Thyroid gland (tissue), 4 donors: ENCODE measurements at regions not wholly inside any gene's neighbourhood (a gene's known extent, or its start where the extent isn't known, plus 50 kb on each side); places are given as distances from the start of the nearest gene placed in this dataset.

ENCODE experiments used
- DNase-seq, 2 donors: peaks; one replicate each; pipeline ENCODE4 v3.0.0-alpha.2; 2019
- H3K27ac ChIP-seq, 3 donors: fragments of 200-600 bp; sonication (generic); 1 replicate in 2 of 3; 2 replicates in 1 of 3; pipeline ENCODE4 v1.5.1; 2016 to 2019; ENCODE audit warnings: mild to moderate bottlenecking in 1 of 3, moderate library complexity in 1 of 3
- H3K27me3 ChIP-seq: fragments of 200-600 bp; sonication (generic); one replicate; pipeline ENCODE4 v1.5.1; 2019
- H3K36me3 ChIP-seq, 2 donors: fragments of 200-600 bp; sonication (generic); one replicate each; pipeline ENCODE4 v1.5.1; 2016 to 2019
- H3K4me1 ChIP-seq, 2 donors: fragments of 200-600 bp; sonication (generic); one replicate each; pipeline ENCODE4 v1.5.1; 2017 to 2019
- H3K4me3 ChIP-seq, 3 donors: fragments of 200-600 bp; sonication (generic); replicated peaks in 1 of 3; 1 replicate in 2 of 3; 2 replicates in 1 of 3; pipeline ENCODE4 v1.5.1; 2016; ENCODE audit warnings: mild to moderate bottlenecking in 1 of 3
- H3K9me3 ChIP-seq: fragments of 200-600 bp; sonication (generic); one replicate; pipeline ENCODE4 v1.5.1; 2017
- CTCF ChIP-seq, 6 experiments: fragments of 200-600 bp in 3 of 6; fragments of 450-650 bp in 3 of 6; sonication (generic) in 3 of 6; IDR thresholded peaks; one replicate each; pipeline ENCODE4 v1.5.1; 2016 to 2019; ENCODE audit warnings: antibody characterized with exemption in 6 of 6, mild to moderate bottlenecking in 2 of 6, inconsistent platforms in 1 of 6, moderate library complexity in 1 of 6
- POLR2A ChIP-seq, 2 donors: fragments of 450-650 bp; IDR thresholded peaks; one replicate each; pipeline ENCODE4 v1.6.1; 2017; ENCODE audit warnings: antibody characterized with exemption in 2 of 2, mild to moderate bottlenecking in 2 of 2, moderate library complexity in 1 of 2
- WGBS, 2 donors: methylation state at CpG; one replicate each; pipeline ENCODE4 v1.1.5; 2017; 5-methylcytosine and 5-hydroxymethylcytosine counted together
- intact Hi-C: fragments of 100-400 bp; cut with DNase I; formaldehyde crosslinking; loops from one replicate; pipeline ENCODE4 v1.15.1; 2023

GRCh38 chr10:124160943-124161582, 67.7 kb upstream of the CHST15 start:
- H3K36me3 ChIP-seq: no peaks in the 10 kb centered on the region
- WGBS, 2 donors: 81 to 84% methylated on average over 13 of the region's 13 CpGs
- no peaks in the 10 kb centered on the region for H3K9me3 ChIP-seq
- TF ChIP-seq POLR2A (IDR thresholded peaks at IDR 0.05) (no peak), CTCF (IDR thresholded peaks at IDR 0.05) (no peak)
- DNase-seq: no peak
- no peaks in the 10 kb centered on the region for H3K27me3 ChIP-seq
- no peak overlapping the region for H3K27ac ChIP-seq
- H3K4me3 ChIP-seq: no peak overlapping the region
- intact Hi-C loops: no loop called here
- peaks cover 13 to 16% of the 10 kb centered on the region in 2 donors for H3K4me1 ChIP-seq

GRCh38 chr10:124160176-124160575, 66.8 kb upstream of the CHST15 start:
- Histone ChIP-seq H3K9me3 (no peaks in the 10 kb centered on the region), H3K4me3 (no peak overlapping the region), H3K4me1 (peaks cover 20 to 22% of the 10 kb centered on the region in 2 donors), H3K27me3 (no peaks in the 10 kb centered on the region), H3K36me3 (no peaks in the 10 kb centered on the region), H3K27ac (no peak overlapping the region)
- TF ChIP-seq POLR2A (IDR thresholded peaks at IDR 0.05): no peak
- TF ChIP-seq CTCF (IDR thresholded peaks at IDR 0.05): no peak
- intact Hi-C loops: no loop called here
- WGBS, 2 donors: 78 to 80% methylated on average over 10 of the region's 10 CpGs
- DNase-seq: no peak

- Histone ChIP-seq H3K27me3 (no peaks in the 10 kb centered on the region), H3K27ac (no peak overlapping the region), H3K9me3 (no peaks in the 10 kb centered on the region), H3K36me3 (no peaks in the 10 kb centered on the region), H3K4me1 (peaks cover 20 to 22% of the 10 kb centered on the region in 2 donors), H3K4me3 (no peak overlapping the region)
- TF ChIP-seq POLR2A (IDR thresholded peaks at IDR 0.05) (no peak), CTCF (IDR thresholded peaks at IDR 0.05) (no peak)
- no peak for DNase-seq
- intact Hi-C loops: no loop called here
- WGBS, 2 donors: 87% methylated on average over 5 of the region's 5 CpGs
These were observed 65.8 kb upstream of the CHST15 start for GRCh38 chr10:124159153-124159552.

- Histone ChIP-seq H3K4me3 (no peak overlapping the region), H3K4me1 (peaks cover 21 to 24% of the 10 kb centered on the region in 2 donors), H3K36me3 (no peaks in the 10 kb centered on the region), H3K9me3 (no peaks in the 10 kb centered on the region), H3K27ac (no peak overlapping the region), H3K27me3 (no peaks in the 10 kb centered on the region)
- TF ChIP-seq POLR2A (IDR thresholded peaks at IDR 0.05): no peak
- no peak for TF ChIP-seq CTCF (IDR thresholded peaks at IDR 0.05)
- 97% methylated on average over 8 of the region's 8 CpGs for WGBS, 2 donors
- intact Hi-C loops: no loop called here
- no peak for DNase-seq
These were observed 65.2 kb upstream of the CHST15 start for GRCh38 chr10:124158592-124158991.

GRCh38 chr10:124157271-124157681, 63.9 kb upstream of the CHST15 start:
- no peak overlapping the region for H3K4me3 ChIP-seq
- peaks cover 35 to 37% of the 10 kb centered on the region in 2 donors for H3K4me1 ChIP-seq
- TF ChIP-seq POLR2A (IDR thresholded peaks at IDR 0.05) (no peak), CTCF (IDR thresholded peaks at IDR 0.05) (no peak)
- intact Hi-C loops: no loop called here
- no peaks in the 10 kb centered on the region for H3K36me3 ChIP-seq
- peak overlapping the region in 2 of 3 donors; percentile 93 to 94 for H3K27ac ChIP-seq
- DNase-seq: no peak
- WGBS, 2 donors: 65 to 75% methylated on average over 4 of the region's 4 CpGs
- H3K27me3 ChIP-seq: no peaks in the 10 kb centered on the region
- H3K9me3 ChIP-seq: no peaks in the 10 kb centered on the region
